WTC11 (cell line): ENCODE measurements at regions not wholly inside any gene's neighbourhood (a gene's known extent, or its start where the extent isn't known, plus 50 kb on each side); places are given as distances from the start of the nearest gene placed in this dataset.

Experiments
- CREB1 ChIP-seq: sonication (generic); formaldehyde crosslinking; IDR thresholded peaks from 2 replicates; pipeline ENCODE4 v1.8.0; 2023; ENCODE audit warnings: mild to moderate bottlenecking, missing genetic modification reagents
- MYBL2 ChIP-seq: sonication (generic); formaldehyde crosslinking; IDR thresholded peaks from 2 replicates; pipeline ENCODE4 v1.8.1; 2023; ENCODE audit warnings: mild to moderate bottlenecking, moderate library complexity, missing genetic modification reagents
- SP1 ChIP-seq: sonication (generic); formaldehyde crosslinking; conservative IDR thresholded peaks from 2 replicates; pipeline ENCODE4 v1.8.1; 2022; ENCODE audit warnings: missing genetic modification reagents
- ZNF121 ChIP-seq: sonication (generic); formaldehyde crosslinking; IDR thresholded peaks from 2 replicates; pipeline ENCODE4 v1.8.0; 2023; ENCODE audit warnings: missing genetic modification reagents
- TF ChIP-seq, protein P1 (sequence below): fragments of 200-600 bp; IDR thresholded peaks from 2 replicates; pipeline ENCODE4 v1.8.0; 2022; ENCODE audit warnings: antibody characterized with exemption
- TF ChIP-seq, protein P2 (sequence below): sonication (generic); formaldehyde crosslinking; IDR thresholded peaks from 2 replicates; pipeline ENCODE4 v1.8.1; 2023; ENCODE audit warnings: mild to moderate bottlenecking, missing genetic modification reagents
- TF ChIP-seq, protein P3 (sequence below): sonication (generic); formaldehyde crosslinking; IDR thresholded peaks from 2 replicates; pipeline ENCODE4 v1.8.0; 2022; ENCODE audit warnings: mild to moderate bottlenecking, missing genetic modification reagents
- TF ChIP-seq, protein P4 (sequence below): sonication (generic); formaldehyde crosslinking; IDR thresholded peaks from 2 replicates; pipeline ENCODE4 v1.8.0; 2023; ENCODE audit warnings: missing genetic modification reagents
- TF ChIP-seq, protein P5 (sequence below): fragments of 250-450 bp; sonication (Bioruptor Pico); IDR thresholded peaks from 2 replicates; pipeline ENCODE4 v1.9.0; 2021; ENCODE audit warnings: moderate library complexity, mild to moderate bottlenecking, inconsistent platforms, borderline replicate concordance
- TF ChIP-seq, protein P6 (sequence below): sonication (generic); formaldehyde crosslinking; IDR thresholded peaks from 2 replicates; pipeline ENCODE4 v1.8.0; 2023; ENCODE audit warnings: mild to moderate bottlenecking, missing genetic modification reagents
- TF ChIP-seq, protein P7 (sequence below): fragments of 250-450 bp; sonication (Bioruptor Pico); IDR thresholded peaks from 2 replicates; pipeline ENCODE4 v2.1.2; 2022; ENCODE audit warnings: mild to moderate bottlenecking, moderate library complexity
- TF ChIP-seq, protein P8 (sequence below): sonication (generic); formaldehyde crosslinking; IDR thresholded peaks from 2 replicates; pipeline ENCODE4 v1.8.1; 2023; ENCODE audit warnings: mild to moderate bottlenecking, missing genetic modification reagents, moderate library complexity

DNA sequence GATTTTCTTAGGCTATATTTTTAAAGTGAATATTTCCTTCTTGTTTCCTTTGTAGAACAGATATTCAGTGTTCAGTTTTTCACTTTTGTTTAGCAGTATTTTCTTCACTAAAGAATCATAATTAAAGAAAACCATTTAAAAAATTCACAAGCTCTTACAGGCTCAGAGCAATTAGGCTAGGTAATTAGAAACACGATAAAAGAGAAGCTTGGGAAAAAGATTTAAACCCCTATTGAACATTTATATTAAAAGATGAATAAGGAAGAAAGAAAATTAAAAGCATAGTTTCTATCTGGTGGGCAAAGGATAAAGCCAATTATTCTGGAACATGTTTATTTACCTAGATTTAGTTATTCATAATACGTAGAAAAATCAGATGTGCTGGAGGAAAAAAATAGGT lies 942.6 kb downstream of the PLA2G4A start:
- TF ChIP-seq, protein P1, sequence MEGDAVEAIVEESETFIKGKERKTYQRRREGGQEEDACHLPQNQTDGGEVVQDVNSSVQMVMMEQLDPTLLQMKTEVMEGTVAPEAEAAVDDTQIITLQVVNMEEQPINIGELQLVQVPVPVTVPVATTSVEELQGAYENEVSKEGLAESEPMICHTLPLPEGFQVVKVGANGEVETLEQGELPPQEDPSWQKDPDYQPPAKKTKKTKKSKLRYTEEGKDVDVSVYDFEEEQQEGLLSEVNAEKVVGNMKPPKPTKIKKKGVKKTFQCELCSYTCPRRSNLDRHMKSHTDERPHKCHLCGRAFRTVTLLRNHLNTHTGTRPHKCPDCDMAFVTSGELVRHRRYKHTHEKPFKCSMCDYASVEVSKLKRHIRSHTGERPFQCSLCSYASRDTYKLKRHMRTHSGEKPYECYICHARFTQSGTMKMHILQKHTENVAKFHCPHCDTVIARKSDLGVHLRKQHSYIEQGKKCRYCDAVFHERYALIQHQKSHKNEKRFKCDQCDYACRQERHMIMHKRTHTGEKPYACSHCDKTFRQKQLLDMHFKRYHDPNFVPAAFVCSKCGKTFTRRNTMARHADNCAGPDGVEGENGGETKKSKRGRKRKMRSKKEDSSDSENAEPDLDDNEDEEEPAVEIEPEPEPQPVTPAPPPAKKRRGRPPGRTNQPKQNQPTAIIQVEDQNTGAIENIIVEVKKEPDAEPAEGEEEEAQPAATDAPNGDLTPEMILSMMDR, result no peak
- TF ChIP-seq, protein P2, sequence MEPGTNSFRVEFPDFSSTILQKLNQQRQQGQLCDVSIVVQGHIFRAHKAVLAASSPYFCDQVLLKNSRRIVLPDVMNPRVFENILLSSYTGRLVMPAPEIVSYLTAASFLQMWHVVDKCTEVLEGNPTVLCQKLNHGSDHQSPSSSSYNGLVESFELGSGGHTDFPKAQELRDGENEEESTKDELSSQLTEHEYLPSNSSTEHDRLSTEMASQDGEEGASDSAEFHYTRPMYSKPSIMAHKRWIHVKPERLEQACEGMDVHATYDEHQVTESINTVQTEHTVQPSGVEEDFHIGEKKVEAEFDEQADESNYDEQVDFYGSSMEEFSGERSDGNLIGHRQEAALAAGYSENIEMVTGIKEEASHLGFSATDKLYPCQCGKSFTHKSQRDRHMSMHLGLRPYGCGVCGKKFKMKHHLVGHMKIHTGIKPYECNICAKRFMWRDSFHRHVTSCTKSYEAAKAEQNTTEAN, result no peak
- no peak for TF ChIP-seq CREB1
- TF ChIP-seq, protein P3, sequence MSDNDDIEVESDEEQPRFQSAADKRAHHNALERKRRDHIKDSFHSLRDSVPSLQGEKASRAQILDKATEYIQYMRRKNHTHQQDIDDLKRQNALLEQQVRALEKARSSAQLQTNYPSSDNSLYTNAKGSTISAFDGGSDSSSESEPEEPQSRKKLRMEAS, result no peak
- TF ChIP-seq, protein P4, sequence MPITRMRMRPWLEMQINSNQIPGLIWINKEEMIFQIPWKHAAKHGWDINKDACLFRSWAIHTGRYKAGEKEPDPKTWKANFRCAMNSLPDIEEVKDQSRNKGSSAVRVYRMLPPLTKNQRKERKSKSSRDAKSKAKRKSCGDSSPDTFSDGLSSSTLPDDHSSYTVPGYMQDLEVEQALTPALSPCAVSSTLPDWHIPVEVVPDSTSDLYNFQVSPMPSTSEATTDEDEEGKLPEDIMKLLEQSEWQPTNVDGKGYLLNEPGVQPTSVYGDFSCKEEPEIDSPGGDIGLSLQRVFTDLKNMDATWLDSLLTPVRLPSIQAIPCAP, result no peak
- TF ChIP-seq, protein P5, sequence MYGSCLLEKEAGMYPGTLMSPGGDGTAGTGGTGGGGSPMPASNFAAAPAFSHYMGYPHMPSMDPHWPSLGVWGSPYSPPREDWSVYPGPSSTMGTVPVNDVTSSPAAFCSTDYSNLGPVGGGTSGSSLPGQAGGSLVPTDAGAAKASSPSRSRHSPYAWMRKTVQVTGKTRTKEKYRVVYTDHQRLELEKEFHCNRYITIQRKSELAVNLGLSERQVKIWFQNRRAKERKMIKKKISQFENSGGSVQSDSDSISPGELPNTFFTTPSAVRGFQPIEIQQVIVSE, result no peak
- TF ChIP-seq MYBL2 (CRISPR knock-in tag), result no peak
- TF ChIP-seq, protein P6, sequence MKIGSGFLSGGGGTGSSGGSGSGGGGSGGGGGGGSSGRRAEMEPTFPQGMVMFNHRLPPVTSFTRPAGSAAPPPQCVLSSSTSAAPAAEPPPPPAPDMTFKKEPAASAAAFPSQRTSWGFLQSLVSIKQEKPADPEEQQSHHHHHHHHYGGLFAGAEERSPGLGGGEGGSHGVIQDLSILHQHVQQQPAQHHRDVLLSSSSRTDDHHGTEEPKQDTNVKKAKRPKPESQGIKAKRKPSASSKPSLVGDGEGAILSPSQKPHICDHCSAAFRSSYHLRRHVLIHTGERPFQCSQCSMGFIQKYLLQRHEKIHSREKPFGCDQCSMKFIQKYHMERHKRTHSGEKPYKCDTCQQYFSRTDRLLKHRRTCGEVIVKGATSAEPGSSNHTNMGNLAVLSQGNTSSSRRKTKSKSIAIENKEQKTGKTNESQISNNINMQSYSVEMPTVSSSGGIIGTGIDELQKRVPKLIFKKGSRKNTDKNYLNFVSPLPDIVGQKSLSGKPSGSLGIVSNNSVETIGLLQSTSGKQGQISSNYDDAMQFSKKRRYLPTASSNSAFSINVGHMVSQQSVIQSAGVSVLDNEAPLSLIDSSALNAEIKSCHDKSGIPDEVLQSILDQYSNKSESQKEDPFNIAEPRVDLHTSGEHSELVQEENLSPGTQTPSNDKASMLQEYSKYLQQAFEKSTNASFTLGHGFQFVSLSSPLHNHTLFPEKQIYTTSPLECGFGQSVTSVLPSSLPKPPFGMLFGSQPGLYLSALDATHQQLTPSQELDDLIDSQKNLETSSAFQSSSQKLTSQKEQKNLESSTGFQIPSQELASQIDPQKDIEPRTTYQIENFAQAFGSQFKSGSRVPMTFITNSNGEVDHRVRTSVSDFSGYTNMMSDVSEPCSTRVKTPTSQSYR (CRISPR knock-in tag), result no peak
- TF ChIP-seq SP1 (CRISPR knock-in tag), result no peak
- TF ChIP-seq, protein P7, sequence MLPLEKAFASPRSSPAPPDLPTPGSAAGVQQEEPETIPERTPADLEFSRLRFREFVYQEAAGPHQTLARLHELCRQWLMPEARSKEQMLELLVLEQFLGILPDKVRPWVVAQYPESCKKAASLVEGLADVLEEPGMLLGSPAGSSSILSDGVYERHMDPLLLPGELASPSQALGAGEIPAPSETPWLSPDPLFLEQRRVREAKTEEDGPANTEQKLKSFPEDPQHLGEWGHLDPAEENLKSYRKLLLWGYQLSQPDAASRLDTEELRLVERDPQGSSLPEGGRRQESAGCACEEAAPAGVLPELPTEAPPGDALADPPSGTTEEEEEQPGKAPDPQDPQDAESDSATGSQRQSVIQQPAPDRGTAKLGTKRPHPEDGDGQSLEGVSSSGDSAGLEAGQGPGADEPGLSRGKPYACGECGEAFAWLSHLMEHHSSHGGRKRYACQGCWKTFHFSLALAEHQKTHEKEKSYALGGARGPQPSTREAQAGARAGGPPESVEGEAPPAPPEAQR (CRISPR knock-in tag), result no peak
- no peak for TF ChIP-seq ZNF121 (CRISPR knock-in tag)
- TF ChIP-seq, protein P8, sequence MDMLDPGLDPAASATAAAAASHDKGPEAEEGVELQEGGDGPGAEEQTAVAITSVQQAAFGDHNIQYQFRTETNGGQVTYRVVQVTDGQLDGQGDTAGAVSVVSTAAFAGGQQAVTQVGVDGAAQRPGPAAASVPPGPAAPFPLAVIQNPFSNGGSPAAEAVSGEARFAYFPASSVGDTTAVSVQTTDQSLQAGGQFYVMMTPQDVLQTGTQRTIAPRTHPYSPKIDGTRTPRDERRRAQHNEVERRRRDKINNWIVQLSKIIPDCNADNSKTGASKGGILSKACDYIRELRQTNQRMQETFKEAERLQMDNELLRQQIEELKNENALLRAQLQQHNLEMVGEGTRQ (CRISPR knock-in tag), result no peak
